Suppressor macrophage treated with lipopolysaccharide for 4 hours (primary cell): ENCODE measurements at regions not wholly inside any gene's neighbourhood (a gene's known extent, or its start where the extent isn't known, plus 50 kb on each side); places are given as distances from the start of the nearest gene placed in this dataset.

ENCODE experiments used
- DNase-seq: peaks from one replicate; pipeline ENCODE4 v3.0.0-alpha.2; 2020

DNA sequence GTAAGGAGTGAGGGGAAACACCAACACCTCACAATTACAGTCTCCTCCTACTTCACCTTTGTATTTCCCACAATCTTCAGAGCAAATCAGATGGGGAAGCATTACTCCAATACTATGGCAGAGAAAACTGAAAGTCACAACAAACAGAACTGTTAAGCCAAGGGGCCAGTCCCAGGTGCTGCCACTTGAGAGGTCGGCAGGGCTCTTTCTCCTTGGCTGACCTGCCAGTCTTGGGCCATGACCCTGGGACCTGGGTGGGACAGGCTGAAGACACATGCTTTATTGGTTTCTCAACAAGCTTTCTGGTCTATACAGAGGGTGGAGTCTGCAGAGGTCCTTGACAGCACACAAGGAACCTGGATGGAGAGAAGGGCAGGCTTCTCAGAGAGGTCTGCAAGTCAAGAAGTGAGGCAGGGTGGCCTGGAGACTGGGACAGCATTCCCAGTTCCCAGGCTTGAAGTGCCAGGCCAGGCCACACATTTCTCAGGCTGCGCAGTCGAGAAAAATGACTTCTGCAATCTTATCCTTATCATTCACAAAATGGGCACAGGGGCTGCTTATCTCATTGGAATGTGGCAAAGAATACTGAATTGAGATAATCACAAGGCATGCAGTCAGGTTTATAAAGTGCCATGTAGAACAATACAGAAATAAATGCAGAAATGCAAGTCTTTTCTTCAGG is 301.0 kb downstream of the CXCL12 start:
- DNase-seq: no peak

- no peak for DNase-seq
Measured at GRCh38 chr10:44071479-44071878, 313.4 kb downstream of the CXCL12 start.

DNA sequence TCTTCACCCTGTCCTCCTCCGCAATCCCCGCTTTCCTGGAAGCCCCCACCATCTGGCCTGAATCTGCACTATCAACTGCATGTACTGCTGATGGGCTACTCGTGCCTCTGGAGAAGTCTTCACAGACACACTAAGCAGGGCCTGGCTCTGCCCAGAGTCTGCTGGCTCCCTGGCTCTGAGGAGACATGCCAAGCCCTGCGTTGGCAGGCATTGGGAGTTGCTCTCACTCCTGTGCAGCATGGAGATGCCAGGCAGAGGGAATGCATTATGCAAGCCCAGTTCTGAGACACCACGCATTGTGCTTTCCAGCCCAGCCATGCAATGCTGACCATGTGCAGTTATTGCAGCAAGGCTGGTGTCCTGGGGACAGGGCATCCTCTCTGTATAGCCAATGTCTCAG is 314.6 kb downstream of the CXCL12 start:
- DNase-seq: no peak

DNA sequence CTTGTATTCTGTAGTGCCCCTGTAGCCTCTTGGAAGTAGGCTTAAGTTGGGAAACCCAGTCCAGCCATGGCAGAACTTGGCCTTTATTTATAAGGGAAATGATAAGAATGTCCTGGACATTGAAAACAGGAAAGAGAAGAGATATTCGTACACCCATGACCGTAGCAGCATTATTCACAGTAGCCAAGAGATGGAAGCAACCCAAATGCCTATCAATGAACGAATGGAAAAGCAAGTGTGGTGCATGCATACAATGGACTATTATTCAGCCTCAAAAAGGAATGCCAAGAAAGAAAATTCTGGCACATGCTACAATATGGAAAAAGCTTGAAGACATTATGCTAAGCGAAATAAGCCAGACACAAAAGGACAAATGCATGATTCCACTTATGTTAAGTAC is 315.3 kb downstream of the CXCL12 start:
- no peak for DNase-seq

DNA sequence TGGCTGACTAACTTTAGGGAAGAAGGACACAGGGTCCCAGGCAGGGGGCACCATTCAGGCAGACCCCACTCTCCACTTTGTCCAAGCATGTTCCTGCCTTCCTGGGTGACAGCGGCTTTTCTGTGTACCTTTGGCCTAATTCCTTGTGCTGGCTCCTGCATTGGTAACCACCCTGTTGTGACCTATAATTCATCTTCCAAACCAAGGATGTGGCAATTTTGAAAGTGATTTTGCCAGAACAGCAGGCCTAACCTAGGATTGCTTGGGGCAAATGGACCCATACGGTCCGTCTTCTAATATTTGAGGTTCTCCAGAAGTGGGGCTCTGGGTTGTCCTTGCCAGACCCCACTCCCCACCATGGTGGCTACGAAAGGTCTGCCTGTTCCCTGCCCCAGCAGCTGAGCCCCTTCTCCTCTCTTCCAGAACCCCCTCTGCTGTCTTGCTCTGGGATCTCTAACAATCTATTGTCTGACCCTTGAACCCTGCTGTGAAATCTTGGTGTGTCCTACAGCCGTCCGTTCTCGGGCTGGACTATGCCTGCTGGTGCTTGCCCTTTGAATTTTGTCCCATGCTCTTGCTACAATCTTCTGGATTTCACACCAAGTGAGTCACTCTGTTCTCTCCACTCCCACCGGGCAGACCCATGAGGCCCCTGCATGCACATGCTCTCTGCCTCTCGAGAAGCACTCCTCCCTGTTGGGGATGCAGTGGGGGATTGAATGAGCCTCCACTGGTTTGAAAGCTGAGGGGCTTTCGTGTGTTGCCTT is 316.0 kb downstream of the CXCL12 start:
- no peak for DNase-seq

DNA sequence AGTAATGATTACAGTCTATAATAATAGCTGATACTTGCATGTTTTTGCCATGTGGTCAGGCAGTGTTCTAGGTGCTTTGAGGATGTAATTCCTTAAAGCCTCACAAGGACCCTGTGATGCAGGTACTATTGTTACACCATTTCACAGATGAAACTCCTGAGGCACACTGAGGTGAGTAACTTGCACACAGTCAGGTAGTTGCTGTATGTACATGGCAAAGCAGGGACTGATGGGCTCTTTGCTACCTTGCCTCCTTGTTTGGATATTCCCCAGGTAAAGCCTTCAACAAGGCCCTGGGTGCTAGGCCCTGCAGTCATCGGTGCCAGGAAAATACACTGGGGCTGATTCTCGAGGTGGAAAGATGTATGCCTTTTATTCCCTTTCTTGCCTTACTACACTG is 317.5 kb downstream of the CXCL12 start:
- no peak for DNase-seq

DNA sequence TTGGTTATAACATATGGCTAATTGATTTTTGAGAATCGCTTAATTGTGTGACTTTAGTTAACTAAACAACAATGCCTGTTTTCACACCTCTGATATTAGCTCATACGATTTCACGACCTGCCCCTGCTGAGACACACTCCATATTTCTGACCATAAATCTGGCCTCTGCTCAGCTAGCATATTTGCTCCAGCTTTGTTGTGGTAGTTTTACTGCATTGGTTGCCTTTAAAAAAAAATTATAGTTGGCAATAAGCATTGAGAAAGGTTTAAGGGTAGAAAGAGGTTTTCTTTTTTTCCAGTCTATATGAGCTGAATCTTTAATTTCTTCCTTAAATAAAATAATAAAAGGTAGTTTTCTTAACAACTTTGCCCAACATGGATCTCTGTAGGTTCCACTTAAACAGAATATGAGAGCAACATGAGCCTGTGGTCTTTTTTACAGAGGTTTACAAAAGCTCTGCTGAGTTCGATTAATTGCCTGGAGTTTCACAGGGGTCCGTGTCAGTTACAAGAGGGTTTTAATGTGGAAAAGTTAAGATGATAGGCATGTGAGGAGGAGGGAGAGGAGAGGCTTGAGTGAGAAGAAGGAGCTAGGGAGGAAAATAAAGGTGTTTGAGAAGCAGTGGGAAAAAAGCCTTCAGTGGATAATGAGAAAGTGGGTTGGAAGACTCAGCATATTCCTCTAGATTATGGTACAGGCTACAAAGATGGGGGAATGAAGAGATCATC is 318.2 kb downstream of the CXCL12 start:
- no peak for DNase-seq

GRCh38 chr10:44065788-44066526 is 318.9 kb downstream of the CXCL12 start:
- no peak for DNase-seq

DNA sequence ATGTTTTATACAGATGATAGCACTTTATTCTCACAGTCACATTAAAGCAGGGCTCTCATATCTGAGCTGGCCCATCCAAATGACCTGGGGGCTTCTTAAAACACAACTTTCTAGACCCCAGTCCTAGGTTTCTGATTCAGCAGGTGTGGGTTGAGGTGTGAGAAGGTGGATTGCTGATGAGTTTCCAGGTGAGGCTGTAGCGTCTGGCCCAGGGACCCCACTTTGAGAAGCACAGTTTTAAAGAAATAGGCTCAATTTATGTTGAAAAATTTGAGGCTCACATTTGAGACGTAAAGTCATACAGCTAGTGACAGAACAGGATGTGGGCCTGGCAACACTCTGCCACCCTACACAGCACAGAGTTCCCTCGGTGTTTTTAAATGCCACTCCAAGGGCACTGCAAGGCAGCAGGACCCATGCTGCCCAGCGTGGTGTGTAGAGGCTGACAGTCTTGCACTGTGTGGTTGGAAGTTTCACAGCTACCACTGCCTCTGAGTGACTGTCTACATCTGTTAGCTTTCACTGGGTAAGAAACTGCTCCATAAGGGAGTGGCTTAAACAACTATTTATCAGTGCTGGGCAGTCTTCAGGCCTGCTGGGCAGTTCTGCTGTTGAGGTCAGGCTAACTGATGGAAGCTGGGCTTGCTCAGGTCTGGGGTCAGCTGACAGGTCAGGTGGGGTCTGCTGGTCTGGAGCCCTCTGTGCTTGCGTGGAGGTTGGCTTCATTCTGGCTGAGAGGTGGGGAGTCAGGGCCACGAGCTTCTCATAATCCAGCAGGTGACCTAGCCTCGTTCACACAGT is 319.7 kb downstream of the CXCL12 start:
- DNase-seq: no peak

DNA sequence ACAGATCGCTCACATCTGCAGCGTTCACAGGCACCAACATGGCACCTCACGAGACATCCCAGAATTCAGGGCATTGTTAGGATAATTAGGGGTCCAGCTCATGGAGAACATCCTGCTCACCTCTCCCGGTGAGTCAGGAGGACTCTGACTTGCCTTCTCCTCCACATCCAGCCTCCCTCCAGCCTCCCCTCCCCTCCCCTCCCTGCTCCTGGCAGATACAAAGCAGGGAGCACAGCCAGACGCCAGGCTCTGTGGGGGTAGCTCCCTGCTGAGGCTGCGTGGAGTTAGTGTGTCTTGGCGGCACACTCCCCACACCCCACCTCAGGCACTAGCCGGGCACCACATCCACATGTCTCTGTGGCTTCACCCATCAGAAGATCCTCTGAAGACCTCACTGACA is 320.6 kb downstream of the CXCL12 start:
- DNase-seq: no peak

DNA sequence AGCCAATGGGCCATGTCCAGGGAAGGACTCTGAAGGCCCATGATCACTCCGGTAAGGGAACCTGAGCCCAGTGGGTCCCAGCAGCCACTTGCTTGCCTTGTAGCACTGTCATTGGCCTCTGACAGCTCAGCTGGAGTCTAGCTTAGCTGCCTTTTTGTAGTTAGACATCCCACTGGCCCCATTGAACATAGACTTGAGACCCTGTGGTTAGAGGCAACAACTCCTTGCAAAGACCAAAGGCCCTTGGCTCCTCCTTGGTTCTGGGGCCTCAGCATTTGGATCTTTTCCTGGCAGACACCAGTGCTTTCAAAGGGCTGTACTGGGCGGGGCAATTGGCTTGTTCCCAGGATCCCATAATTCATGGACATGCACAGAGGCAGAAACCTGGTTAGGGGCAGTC is 321.2 kb downstream of the CXCL12 start:
- DNase-seq: no peak

DNA sequence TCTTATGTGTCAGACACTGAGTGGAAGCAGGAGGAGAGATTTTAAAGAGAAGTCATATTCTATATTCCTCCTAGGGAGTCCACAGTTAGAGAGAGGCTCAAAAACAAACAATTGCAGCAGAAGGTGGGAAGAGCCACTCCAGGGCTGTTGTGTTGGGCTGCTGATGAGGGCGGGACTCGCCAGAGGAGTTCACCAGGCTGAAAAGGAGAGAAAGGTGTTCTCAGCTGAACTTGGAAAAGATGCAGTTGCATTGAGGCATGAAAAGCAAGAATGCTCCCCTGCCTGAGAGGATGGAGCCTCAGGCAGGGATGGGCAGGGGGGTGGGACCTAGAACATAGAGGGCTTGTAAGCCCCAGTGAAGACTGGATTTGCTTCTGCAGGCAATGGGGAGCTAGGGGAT is 324.2 kb downstream of the CXCL12 start:
- DNase-seq: no peak

- DNase-seq: no peak
Measured at GRCh38 chr10:44060221-44060620, 324.7 kb downstream of the CXCL12 start.

GRCh38 chr10:44058259-44058658 is 326.6 kb downstream of the CXCL12 start:
- no peak for DNase-seq

GRCh38 chr10:44056967-44057805 is 327.7 kb downstream of the CXCL12 start:
- DNase-seq: no peak

GRCh38 chr10:44056206-44056605 is 328.7 kb downstream of the CXCL12 start:
- no peak for DNase-seq

DNA sequence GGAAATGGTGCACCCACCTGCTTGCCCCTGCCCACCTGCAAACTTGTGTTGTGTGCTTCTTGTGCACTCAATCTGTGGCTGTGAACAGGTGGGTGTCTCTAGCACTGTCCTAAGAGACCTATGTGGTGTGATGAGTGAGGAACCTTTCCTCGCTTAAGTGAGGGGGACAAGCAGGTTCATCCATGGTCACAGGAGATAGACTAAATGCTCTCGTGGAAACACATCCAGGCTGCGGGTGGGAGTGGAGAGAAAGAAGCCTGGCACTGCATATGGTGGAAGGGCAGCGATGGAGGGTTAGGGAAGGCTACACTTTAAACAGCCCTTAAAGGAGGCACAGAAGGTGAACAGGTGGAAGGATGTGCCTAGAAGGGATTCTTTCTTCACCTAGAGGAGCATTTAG is 330.9 kb downstream of the CXCL12 start:
- no peak for DNase-seq

GRCh38 chr10:44053391-44053790 is 331.5 kb downstream of the CXCL12 start:
- DNase-seq: no peak

- no peak for DNase-seq
Measured at GRCh38 chr10:44051584-44052385, 333.1 kb downstream of the CXCL12 start.

- DNase-seq: no peak
Measured at GRCh38 chr10:44051091-44051490, 333.8 kb downstream of the CXCL12 start.
